AG04450 (cell line): ENCODE measurements at regions not wholly inside any gene's neighbourhood (a gene's known extent, or its start where the extent isn't known, plus 50 kb on each side); places are given as distances from the start of the nearest gene placed in this dataset.

Source experiments
- CTCF ChIA-PET: fragments of 300-600, 350-600 bp; formaldehyde crosslinking; extraction: SDS; loops from one replicate; lab custom pipeline; 2022; ENCODE audit warnings: antibody characterized with exemption, inconsistent platforms; lab: Charles Lee
- POLR2A ChIA-PET: fragments of 350-600 bp; formaldehyde crosslinking; extraction: SDS; loops from one replicate; lab custom pipeline; 2021; ENCODE audit warnings: antibody characterized with exemption, inconsistent platforms; lab: Yijun Ruan, JAX
- DNase-seq: peaks from one replicate; pipeline ENCODE4 v3.0.0-alpha.2; 2011; ENCODE audit warnings: low read depth, low spot score
- H3K27ac ChIP-seq: one replicate; pipeline ENCODE4 v1.5.1; 2012; ENCODE audit warnings: low read depth, low read length, control low read depth
- H3K27me3 ChIP-seq: one replicate; pipeline ENCODE4 v1.6.0; 2012; ENCODE audit warnings: low read length; ENCODE audit not compliant: control insufficient read depth, insufficient read depth
- H3K4me3 ChIP-seq: 2 replicates; pipeline ENCODE4 v1.5.1; 2011; ENCODE audit warnings: mild to moderate bottlenecking, low read depth, low read length, control low read depth
- H3K9me3 ChIP-seq: 2 replicates; pipeline ENCODE4 v1.5.1; 2012; ENCODE audit warnings: low read length; ENCODE audit not compliant: control insufficient read depth, insufficient read depth
- TF ChIP-seq, protein P1 (sequence below): IDR thresholded peaks from 2 replicates; pipeline ENCODE4 v1.5.1; 2011; ENCODE audit warnings: low read depth, low read length, control low read depth, inconsistent platforms

GRCh38 chrX:131802836-131803626 is 220.1 kb upstream of the STK26 start:
- ChIA-PET POLR2A (no interaction called here), CTCF (no interaction called here)
- peaks cover 14% of the 10 kb centered on the region for H3K9me3 ChIP-seq
- H3K4me3 ChIP-seq: no peak overlapping the region
- H3K27ac ChIP-seq: no peak overlapping the region
- TF ChIP-seq, protein P1, sequence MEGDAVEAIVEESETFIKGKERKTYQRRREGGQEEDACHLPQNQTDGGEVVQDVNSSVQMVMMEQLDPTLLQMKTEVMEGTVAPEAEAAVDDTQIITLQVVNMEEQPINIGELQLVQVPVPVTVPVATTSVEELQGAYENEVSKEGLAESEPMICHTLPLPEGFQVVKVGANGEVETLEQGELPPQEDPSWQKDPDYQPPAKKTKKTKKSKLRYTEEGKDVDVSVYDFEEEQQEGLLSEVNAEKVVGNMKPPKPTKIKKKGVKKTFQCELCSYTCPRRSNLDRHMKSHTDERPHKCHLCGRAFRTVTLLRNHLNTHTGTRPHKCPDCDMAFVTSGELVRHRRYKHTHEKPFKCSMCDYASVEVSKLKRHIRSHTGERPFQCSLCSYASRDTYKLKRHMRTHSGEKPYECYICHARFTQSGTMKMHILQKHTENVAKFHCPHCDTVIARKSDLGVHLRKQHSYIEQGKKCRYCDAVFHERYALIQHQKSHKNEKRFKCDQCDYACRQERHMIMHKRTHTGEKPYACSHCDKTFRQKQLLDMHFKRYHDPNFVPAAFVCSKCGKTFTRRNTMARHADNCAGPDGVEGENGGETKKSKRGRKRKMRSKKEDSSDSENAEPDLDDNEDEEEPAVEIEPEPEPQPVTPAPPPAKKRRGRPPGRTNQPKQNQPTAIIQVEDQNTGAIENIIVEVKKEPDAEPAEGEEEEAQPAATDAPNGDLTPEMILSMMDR: no peak
- H3K27me3 ChIP-seq: no peaks in the 10 kb centered on the region
- DNase-seq: no peak

- Histone ChIP-seq H3K4me3 (no peak overlapping the region), H3K9me3 (no peaks in the 10 kb centered on the region), H3K27me3 (no peaks in the 10 kb centered on the region), H3K27ac (no peak overlapping the region)
- POLR2A ChIA-PET: no interaction called here
- DNase-seq: no peak
- TF ChIP-seq, protein P1: no peak
- CTCF ChIA-PET: no interaction called here
These were observed 210.0 kb upstream of the STK26 start for GRCh38 chrX:131812847-131813825.

GRCh38 chrX:131816551-131817136 is 206.5 kb upstream of the STK26 start:
- H3K4me3 ChIP-seq: no peak overlapping the region
- no peaks in the 10 kb centered on the region for H3K9me3 ChIP-seq
- no peak overlapping the region for H3K27ac ChIP-seq
- POLR2A ChIA-PET: no interaction called here
- no peak for DNase-seq
- TF ChIP-seq, protein P1: no peak
- CTCF ChIA-PET: no interaction called here
- H3K27me3 ChIP-seq: no peaks in the 10 kb centered on the region

DNA sequence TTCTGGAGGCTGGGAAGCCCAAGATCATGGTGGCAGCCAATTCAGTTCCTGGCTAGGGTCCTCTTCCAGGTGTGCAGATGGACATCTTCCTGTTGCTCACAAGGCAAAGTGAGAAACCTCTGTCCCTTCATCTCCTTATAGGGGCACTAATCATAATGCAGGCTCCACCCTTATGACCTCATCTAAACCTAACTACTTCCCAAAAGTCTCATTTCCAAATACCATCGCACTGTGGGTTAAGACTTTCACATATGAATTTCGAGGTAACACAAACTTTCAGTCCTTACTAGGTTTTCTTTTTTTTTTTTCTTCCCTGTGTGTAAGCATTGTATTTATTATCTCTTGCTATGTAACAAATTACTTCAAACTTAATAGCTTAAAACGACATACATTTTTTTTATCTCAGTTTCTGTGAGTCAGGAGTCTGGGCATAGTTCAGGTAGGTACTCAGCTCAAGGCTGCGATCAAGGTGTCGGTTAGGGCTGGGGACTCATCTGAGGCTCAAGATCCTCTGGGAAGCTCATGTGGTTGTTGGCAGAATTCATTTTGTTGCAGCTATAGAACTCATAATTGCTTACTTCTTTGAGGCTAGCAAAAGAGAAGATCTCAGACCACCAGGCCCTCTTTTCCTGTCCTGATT is 204.7 kb upstream of the STK26 start:
- CTCF ChIA-PET: no interaction called here
- Histone ChIP-seq H3K9me3 (no peaks in the 10 kb centered on the region), H3K27me3 (no peaks in the 10 kb centered on the region), H3K4me3 (no peak overlapping the region), H3K27ac (no peak overlapping the region)
- TF ChIP-seq, protein P1: no peak
- POLR2A ChIA-PET: no interaction called here
- no peak for DNase-seq
